Gastrocnemius medialis (tissue), 4 donors: ENCODE measurements at regions not wholly inside any gene's neighbourhood (a gene's known extent, or its start where the extent isn't known, plus 50 kb on each side); places are given as distances from the start of the nearest gene placed in this dataset.

ENCODE experiments used
- ATAC-seq, 2 donors: fragments of 150-250 bp; one replicate each; pipeline ENCODE4 v1.9.1; 2016
- DNase-seq, 2 donors: peaks; one replicate each; pipeline ENCODE4 v3.0.0-alpha.2; 2019
- H3K27ac ChIP-seq, 4 donors: fragments of 200-600 bp; sonication (generic); 1 replicate in 1 of 4; 2 replicates in 3 of 4; pipeline ENCODE4 v1.5.1; 2016 to 2018; ENCODE audit warnings: mild to moderate bottlenecking in 2 of 4, moderate library complexity in 1 of 4
- H3K27me3 ChIP-seq, 3 donors: fragments of 200-600 bp; sonication (generic) in 2 of 3; 1 replicate in 1 of 3; 2 replicates in 2 of 3; pipeline versions ENCODE4 v1.5.1 to v1.6.0; 2016 to 2019; ENCODE audit warnings: mild to moderate bottlenecking in 1 of 3, moderate library complexity in 1 of 3
- H3K36me3 ChIP-seq, 2 donors: fragments of 200-600 bp; sonication (generic) in 1 of 2; one replicate each; pipeline ENCODE4 v1.5.1; 2017 to 2018
- H3K4me1 ChIP-seq, 2 donors: fragments of 200-600 bp; sonication (generic) in 1 of 2; one replicate each; pipeline ENCODE4 v1.5.1; 2016 to 2017; ENCODE audit warnings: mild to moderate bottlenecking in 2 of 2
- H3K4me3 ChIP-seq, 4 donors: fragments of 200-600 bp; sonication (generic) in 3 of 4; 1 replicate in 1 of 4; 2 replicates in 3 of 4; pipeline ENCODE4 v1.5.1; 2016 to 2019; ENCODE audit warnings: mild to moderate bottlenecking in 2 of 4
- H3K9me3 ChIP-seq, 3 donors: fragments of 200-600 bp; sonication (generic) in 2 of 3; 1 replicate in 1 of 3; 2 replicates in 2 of 3; pipeline ENCODE4 v1.5.1; 2016 to 2019
- POLR2A ChIP-seq, 2 donors: fragments of 450-650 bp; IDR thresholded peaks; one replicate each; pipeline ENCODE4 v1.6.1; 2017; ENCODE audit warnings: antibody characterized with exemption in 2 of 2, mild to moderate bottlenecking in 2 of 2, moderate library complexity in 2 of 2
- in situ Hi-C, 4 donors: fragments of 200-750 bp; cut with MboI; loops; one replicate each; pipeline versions ENCODE4 v1.15.0 to v1.8.0; 2017; ENCODE audit warnings: low sequenced_read_pairs in 4 of 4
- intact Hi-C: fragments of 100-400 bp; cut with DNase I; formaldehyde crosslinking; loops from one replicate; pipeline ENCODE4 v1.15.1; 2023; ENCODE audit warnings: low total_unique reads
- TF ChIP-seq, protein P1 (sequence below), 5 experiments: fragments of 450-650 bp in 3 of 5; fragments of 200-600 bp in 2 of 5; sonication (generic) in 2 of 5; IDR thresholded peaks in 4 of 5; conservative IDR thresholded peaks in 1 of 5; 1 replicate in 4 of 5; 2 replicates in 1 of 5; pipeline ENCODE4 v1.5.1; 2016 to 2019; ENCODE audit warnings: antibody characterized with exemption in 5 of 5, mild to moderate bottlenecking in 3 of 5, moderate library complexity in 3 of 5

GRCh38 chr14:98685725-98686124, 586.3 kb downstream of the BCL11B start:
- Histone ChIP-seq H3K4me1 (no peaks in the 10 kb centered on the region), H3K27me3 (no peaks in the 10 kb centered on the region), H3K9me3 (no peaks in the 10 kb centered on the region), H3K27ac (no peak overlapping the region), H3K36me3 (no peaks in the 10 kb centered on the region), H3K4me3 (no peak overlapping the region)
- intact Hi-C loops (no loop called here), in situ Hi-C loops (no loop called here)
- ATAC-seq, result no peak
- TF ChIP-seq, protein P1, sequence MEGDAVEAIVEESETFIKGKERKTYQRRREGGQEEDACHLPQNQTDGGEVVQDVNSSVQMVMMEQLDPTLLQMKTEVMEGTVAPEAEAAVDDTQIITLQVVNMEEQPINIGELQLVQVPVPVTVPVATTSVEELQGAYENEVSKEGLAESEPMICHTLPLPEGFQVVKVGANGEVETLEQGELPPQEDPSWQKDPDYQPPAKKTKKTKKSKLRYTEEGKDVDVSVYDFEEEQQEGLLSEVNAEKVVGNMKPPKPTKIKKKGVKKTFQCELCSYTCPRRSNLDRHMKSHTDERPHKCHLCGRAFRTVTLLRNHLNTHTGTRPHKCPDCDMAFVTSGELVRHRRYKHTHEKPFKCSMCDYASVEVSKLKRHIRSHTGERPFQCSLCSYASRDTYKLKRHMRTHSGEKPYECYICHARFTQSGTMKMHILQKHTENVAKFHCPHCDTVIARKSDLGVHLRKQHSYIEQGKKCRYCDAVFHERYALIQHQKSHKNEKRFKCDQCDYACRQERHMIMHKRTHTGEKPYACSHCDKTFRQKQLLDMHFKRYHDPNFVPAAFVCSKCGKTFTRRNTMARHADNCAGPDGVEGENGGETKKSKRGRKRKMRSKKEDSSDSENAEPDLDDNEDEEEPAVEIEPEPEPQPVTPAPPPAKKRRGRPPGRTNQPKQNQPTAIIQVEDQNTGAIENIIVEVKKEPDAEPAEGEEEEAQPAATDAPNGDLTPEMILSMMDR (IDR thresholded peaks at IDR 0.05 in 4 of 5, conservative IDR thresholded peaks at IDR 0.05 in 1 of 5), result no peak
- no peak for TF ChIP-seq POLR2A (IDR thresholded peaks at IDR 0.05)
- DNase-seq, result no peak

- Histone ChIP-seq H3K27me3 (no peaks in the 10 kb centered on the region), H3K36me3 (no peaks in the 10 kb centered on the region), H3K4me1 (no peaks in the 10 kb centered on the region), H3K9me3 (no peaks in the 10 kb centered on the region), H3K4me3 (no peak overlapping the region), H3K27ac (no peak overlapping the region)
- intact Hi-C loops, result no loop called here
- in situ Hi-C loops, result no loop called here
- ATAC-seq (no peak), DNase-seq (no peak)
- TF ChIP-seq POLR2A (IDR thresholded peaks at IDR 0.05), result no peak
- TF ChIP-seq, protein P1 (IDR thresholded peaks at IDR 0.05 in 4 of 5, conservative IDR thresholded peaks at IDR 0.05 in 1 of 5), result no peak
Measured at GRCh38 chr14:98688446-98688845, 583.6 kb downstream of the BCL11B start.

DNA sequence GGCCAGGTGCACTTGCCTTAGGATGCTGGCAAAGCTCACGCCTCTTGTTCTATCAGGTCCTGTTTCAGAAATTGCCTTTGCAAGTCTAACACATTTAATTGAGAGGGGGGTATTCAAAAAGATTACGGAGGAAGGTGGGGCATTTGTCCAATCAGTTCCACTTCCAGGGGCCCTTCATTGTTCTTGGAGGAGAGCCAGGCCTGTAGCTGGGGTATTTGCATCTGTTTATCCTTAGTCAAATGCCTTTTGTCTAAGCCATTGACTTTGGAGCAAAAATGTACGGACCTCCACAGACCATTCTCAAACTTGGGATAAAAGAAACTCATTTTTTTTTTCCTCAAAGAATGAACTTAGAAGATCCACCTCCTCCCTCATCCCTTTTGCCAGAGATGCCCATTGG, 582.0 kb downstream of the BCL11B start:
- Histone ChIP-seq H3K27ac (no peak overlapping the region), H3K4me1 (no peaks in the 10 kb centered on the region), H3K36me3 (no peaks in the 10 kb centered on the region), H3K4me3 (no peak overlapping the region), H3K27me3 (no peaks in the 10 kb centered on the region), H3K9me3 (no peaks in the 10 kb centered on the region)
- intact Hi-C loops, result no loop called here
- TF ChIP-seq POLR2A (IDR thresholded peaks at IDR 0.05), result no peak
- TF ChIP-seq, protein P1 (IDR thresholded peaks at IDR 0.05 in 4 of 5, conservative IDR thresholded peaks at IDR 0.05 in 1 of 5), result no peak
- ATAC-seq, result no peak
- in situ Hi-C loops, result no loop called here
- DNase-seq, result no peak

- no peak for ATAC-seq
- TF ChIP-seq, protein P1 (IDR thresholded peaks at IDR 0.05 in 4 of 5, conservative IDR thresholded peaks at IDR 0.05 in 1 of 5), result no peak
- TF ChIP-seq POLR2A (IDR thresholded peaks at IDR 0.05), result no peak
- Histone ChIP-seq H3K4me3 (no peak overlapping the region), H3K4me1 (no peaks in the 10 kb centered on the region), H3K36me3 (no peaks in the 10 kb centered on the region), H3K27me3 (no peaks in the 10 kb centered on the region), H3K9me3 (no peaks in the 10 kb centered on the region), H3K27ac (no peak overlapping the region)
- intact Hi-C loops, result no loop called here
- no peak for DNase-seq
- in situ Hi-C loops, result no loop called here
Measured at GRCh38 chr14:98692832-98693231, 579.2 kb downstream of the BCL11B start.

DNA sequence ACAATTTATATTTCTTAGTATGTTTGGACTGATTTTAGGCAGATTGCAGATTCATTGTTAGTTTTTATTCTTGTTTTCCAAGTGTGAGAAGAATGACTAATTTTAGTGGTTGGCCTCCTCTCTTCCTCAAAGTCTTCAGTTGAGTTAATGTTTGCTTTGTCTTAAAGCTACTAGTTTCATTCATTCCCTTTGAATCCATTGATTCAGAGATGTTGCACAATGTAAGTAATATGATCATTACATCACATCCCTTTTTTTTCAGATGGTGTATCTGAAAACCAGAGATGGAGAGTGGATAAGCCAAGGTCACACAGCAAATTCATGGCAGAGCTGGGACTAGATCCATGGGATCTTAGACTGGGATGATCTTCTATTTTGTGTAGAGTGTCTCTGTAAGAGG, 577.5 kb downstream of the BCL11B start:
- H3K36me3 ChIP-seq, result no peaks in the 10 kb centered on the region
- in situ Hi-C loops (no loop called here), intact Hi-C loops (no loop called here)
- TF ChIP-seq POLR2A (IDR thresholded peaks at IDR 0.05), result no peak
- TF ChIP-seq, protein P1 (IDR thresholded peaks at IDR 0.05 in 4 of 5, conservative IDR thresholded peaks at IDR 0.05 in 1 of 5), result no peak
- H3K9me3 ChIP-seq, result no peaks in the 10 kb centered on the region
- ATAC-seq (no peak), DNase-seq (no peak)
- no peak overlapping the region for H3K4me3 ChIP-seq
- H3K27ac ChIP-seq, result no peak overlapping the region
- no peaks in the 10 kb centered on the region for H3K27me3 ChIP-seq
- no peaks in the 10 kb centered on the region for H3K4me1 ChIP-seq
